HEK293T (cell line): ENCODE measurements at regions not wholly inside any gene's neighbourhood (a gene's known extent, or its start where the extent isn't known, plus 50 kb on each side); places are given as distances from the start of the nearest gene placed in this dataset.
"Not testable (repeated sequence)": the region's sequence is repeated elsewhere in the genome, so short reads cannot be mapped to it uniquely, and the experiment has no call there.

Source experiments
- CTCF ChIA-PET: fragments of 350-600 bp; formaldehyde crosslinking; extraction: SDS; loops from one replicate; lab custom pipeline; 2021; ENCODE audit warnings: antibody characterized with exemption, inconsistent platforms; lab: Yijun Ruan, JAX
- POLR2A ChIA-PET: fragments of 350-600 bp; formaldehyde crosslinking; extraction: SDS; loops from one replicate; lab custom pipeline; 2020; ENCODE audit warnings: antibody characterized with exemption, inconsistent platforms; lab: Yijun Ruan, JAX
- DNase-seq: peaks from one replicate; pipeline ENCODE4 v3.0.0; 2012; ENCODE audit warnings: mixed read lengths; ENCODE audit errors: extremely low spot score
- ARNT ChIP-seq: fragments of 450-650 bp; IDR thresholded peaks from 2 replicates; pipeline ENCODE4 v1.6.1; 2017; ENCODE audit warnings: mild to moderate bottlenecking
- BHLHE40 ChIP-seq: fragments of 450-650 bp; IDR thresholded peaks from 2 replicates; pipeline ENCODE4 v1.6.1; 2016; ENCODE audit warnings: mild to moderate bottlenecking, moderate library complexity, borderline replicate concordance
- CTBP1 ChIP-seq: fragments of 450-650 bp; IDR thresholded peaks from 2 replicates; pipeline ENCODE4 v1.6.1; 2016; ENCODE audit warnings: borderline replicate concordance
- ELF4 ChIP-seq: fragments of 450-650 bp; IDR thresholded peaks from 2 replicates; pipeline ENCODE4 v1.6.1; 2017; ENCODE audit warnings: antibody characterized with exemption
- FOXA1 ChIP-seq: fragments of 450-650 bp; IDR thresholded peaks from 2 replicates; pipeline ENCODE4 v1.6.1; 2016; ENCODE audit warnings: mild to moderate bottlenecking
- FOXK2 ChIP-seq: fragments of 450-650 bp; IDR thresholded peaks from 2 replicates; pipeline ENCODE4 v1.6.1; 2016; ENCODE audit warnings: mild to moderate bottlenecking
- FOXM1 ChIP-seq: fragments of 450-650 bp; IDR thresholded peaks from 2 replicates; pipeline ENCODE4 v1.6.1; 2017; ENCODE audit warnings: mild to moderate bottlenecking, borderline replicate concordance
- HDGF ChIP-seq: fragments of 450-650 bp; IDR thresholded peaks from 2 replicates; pipeline ENCODE4 v1.6.1; 2017; ENCODE audit warnings: antibody characterized with exemption, borderline replicate concordance
- L3MBTL2 ChIP-seq: fragments of 450-650 bp; conservative IDR thresholded peaks from 2 replicates; pipeline ENCODE4 v1.6.1; 2016; ENCODE audit warnings: mild to moderate bottlenecking
- LEF1 ChIP-seq: fragments of 450-650 bp; IDR thresholded peaks from 2 replicates; pipeline ENCODE4 v1.6.1; 2017; ENCODE audit warnings: mild to moderate bottlenecking, borderline replicate concordance
- NFRKB ChIP-seq: fragments of 450-650 bp; IDR thresholded peaks from 2 replicates; pipeline ENCODE4 v1.6.1; 2016; ENCODE audit warnings: mild to moderate bottlenecking, moderate library complexity
- SP1 ChIP-seq: fragments of 450-650 bp; IDR thresholded peaks from 2 replicates; pipeline ENCODE4 v1.6.1; 2017
- SUZ12 ChIP-seq: fragments of 450-650 bp; IDR thresholded peaks from 2 replicates; pipeline ENCODE4 v1.6.1; 2016; ENCODE audit warnings: mild to moderate bottlenecking
- TARDBP ChIP-seq: fragments of 450-650 bp; IDR thresholded peaks from 2 replicates; pipeline ENCODE4 v1.6.1; 2016
- ZNF384 ChIP-seq: fragments of 450-650 bp; IDR thresholded peaks from 2 replicates; pipeline ENCODE4 v1.6.1; 2016
- TF ChIP-seq, protein P1 (sequence below): fragments of 450-650 bp; IDR thresholded peaks from 2 replicates; pipeline ENCODE4 v1.6.1; 2016

DNA sequence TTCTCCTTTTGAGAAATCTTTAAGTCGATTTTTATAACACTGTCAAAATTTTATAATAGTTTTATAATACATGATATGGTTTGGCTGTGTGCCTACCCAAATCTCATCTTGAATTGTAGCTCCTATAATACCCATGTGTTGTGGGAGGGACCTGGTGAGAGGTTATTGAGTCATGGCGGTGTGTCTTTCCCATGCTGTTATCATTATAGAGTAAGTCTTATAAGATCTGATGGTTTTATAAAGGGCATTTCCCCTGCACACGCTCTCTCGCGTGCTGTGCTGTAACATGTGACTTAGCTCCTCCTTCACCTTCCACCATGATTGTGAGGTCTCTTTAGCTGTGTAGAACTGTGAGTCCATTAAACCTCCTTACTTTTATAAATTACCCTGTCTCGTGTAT, 364.0 kb upstream of the SPANXN4 start:
- POLR2A ChIA-PET, result no interaction called here
- no peak for DNase-seq
- CTCF ChIA-PET, result no interaction called here
- TF ChIP-seq LEF1 (no peak), NFRKB (no peak), ELF4 (no peak), FOXA1 (no peak), HDGF (no peak), ARNT (no peak)

DNA sequence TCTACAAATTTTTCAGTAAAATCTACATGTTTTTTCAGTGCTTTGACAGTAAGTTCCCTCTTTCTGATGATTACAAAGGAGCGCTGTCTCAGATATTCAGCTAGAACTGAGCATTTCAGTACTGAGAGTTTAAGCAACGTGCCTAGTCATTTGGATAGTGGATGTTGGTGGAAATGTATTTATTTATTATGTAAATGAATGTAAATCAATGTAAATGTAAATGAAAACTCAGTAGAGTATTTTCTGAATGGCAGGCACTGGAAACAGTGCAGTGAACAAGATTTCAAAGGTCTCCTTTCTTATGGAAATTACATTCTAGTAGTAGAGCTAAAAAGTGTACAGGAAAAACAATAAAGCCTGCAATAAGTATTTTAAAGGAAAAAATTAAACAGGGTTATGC, 370.2 kb upstream of the SPANXN4 start:
- CTCF ChIA-PET, result no interaction called here
- TF ChIP-seq HDGF, result no peak
- no peak for TF ChIP-seq NFRKB
- TF ChIP-seq, protein P1, sequence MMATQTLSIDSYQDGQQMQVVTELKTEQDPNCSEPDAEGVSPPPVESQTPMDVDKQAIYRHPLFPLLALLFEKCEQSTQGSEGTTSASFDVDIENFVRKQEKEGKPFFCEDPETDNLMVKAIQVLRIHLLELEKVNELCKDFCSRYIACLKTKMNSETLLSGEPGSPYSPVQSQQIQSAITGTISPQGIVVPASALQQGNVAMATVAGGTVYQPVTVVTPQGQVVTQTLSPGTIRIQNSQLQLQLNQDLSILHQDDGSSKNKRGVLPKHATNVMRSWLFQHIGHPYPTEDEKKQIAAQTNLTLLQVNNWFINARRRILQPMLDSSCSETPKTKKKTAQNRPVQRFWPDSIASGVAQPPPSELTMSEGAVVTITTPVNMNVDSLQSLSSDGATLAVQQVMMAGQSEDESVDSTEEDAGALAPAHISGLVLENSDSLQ, result no peak
- TF ChIP-seq ELF4, result no peak
- no peak for TF ChIP-seq TARDBP
- TF ChIP-seq FOXK2, result no peak
- TF ChIP-seq LEF1, result no peak
- no peak for TF ChIP-seq ZNF384
- no peak for TF ChIP-seq L3MBTL2
- no peak for TF ChIP-seq BHLHE40
- no peak for TF ChIP-seq SP1
- no peak for TF ChIP-seq ARNT
- no peak for TF ChIP-seq FOXA1
- no peak for TF ChIP-seq FOXM1
- no peak for TF ChIP-seq SUZ12
- TF ChIP-seq CTBP1, result no peak
- POLR2A ChIA-PET, result no interaction called here
- DNase-seq, result no peak

DNA sequence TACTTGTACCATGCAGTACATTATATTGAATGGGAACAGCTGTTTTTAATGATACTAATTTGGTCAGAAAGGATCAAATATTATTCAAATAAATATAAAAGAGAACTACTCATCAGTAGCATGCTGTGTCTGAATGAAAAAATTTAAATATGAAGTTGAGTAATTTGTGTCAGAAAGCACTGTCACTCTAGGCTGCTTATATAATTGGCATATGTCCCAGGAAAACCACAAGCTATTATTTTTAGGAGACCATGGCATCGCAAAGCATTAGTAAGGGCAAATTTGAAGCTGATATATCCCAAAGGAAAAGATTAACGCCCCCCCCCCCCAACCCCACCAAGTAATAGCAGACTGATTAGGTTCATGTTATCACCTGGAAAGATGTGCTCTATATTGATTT, 388.5 kb upstream of the SPANXN4 start:
- CTCF ChIA-PET, result no interaction called here
- DNase-seq, result no peak
- POLR2A ChIA-PET, result no interaction called here
- TF ChIP-seq BHLHE40 (no peak), CTBP1 (no peak), SUZ12 (no peak), L3MBTL2 (no peak), TARDBP (no peak), ARNT (no peak), FOXA1 (no peak), LEF1 (no peak), ZNF384 (no peak), NFRKB (no peak), HDGF (no peak), FOXM1 (no peak), FOXK2 (no peak), SP1 (no peak)
- TF ChIP-seq, protein P1, result no peak

DNA sequence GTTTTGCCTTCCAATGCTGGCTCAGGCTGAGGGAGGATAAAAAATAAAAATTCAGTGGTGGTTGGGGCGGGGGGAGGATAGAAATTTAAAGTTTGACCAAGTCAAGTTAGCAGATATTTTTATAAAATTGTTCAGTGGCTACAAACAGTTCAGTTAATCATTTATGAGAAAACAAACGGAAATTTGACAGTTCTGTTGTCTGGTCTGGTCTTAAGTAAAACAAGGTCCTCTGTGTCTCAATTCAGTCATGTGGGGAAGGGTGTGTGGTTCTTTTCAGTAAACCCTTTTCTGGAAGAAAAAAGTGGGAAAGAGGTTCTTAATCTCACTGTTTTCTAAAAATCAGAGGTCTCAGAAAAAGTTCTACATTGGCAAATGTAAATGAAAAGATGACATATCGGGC, 409.1 kb upstream of the SPANXN4 start:
- DNase-seq, result no peak
- ChIA-PET CTCF (no interaction called here), POLR2A (no interaction called here)
- TF ChIP-seq, protein P1, result no peak
- TF ChIP-seq FOXA1 (no peak), FOXK2 (no peak), FOXM1 (no peak), BHLHE40 (no peak), NFRKB (no peak), HDGF (no peak), ZNF384 (no peak), LEF1 (no peak), CTBP1 (no peak), ELF4 (no peak), ARNT (no peak), TARDBP (no peak), SP1 (no peak), L3MBTL2 (no peak), SUZ12 (no peak)

DNA sequence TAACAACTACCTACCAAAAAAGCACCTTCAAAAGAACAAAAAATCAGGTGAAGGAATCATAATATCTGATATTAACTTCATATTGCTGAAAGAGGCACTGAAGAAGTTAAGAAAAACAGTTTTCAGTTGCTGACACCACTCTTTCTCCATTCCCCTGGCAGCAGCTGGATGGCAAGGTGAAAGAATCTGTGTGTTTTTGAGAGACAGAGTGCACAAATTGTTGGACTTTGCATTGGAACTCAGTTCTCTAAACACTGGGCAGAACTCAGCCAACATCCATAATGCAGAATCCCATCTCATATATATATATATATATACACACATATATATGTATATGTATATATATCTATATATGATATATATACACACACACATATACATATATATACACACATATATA, 408.3 kb upstream of the MAGEC2 start:
- CTCF ChIA-PET, result no interaction called here
- no peak for TF ChIP-seq NFRKB
- no peak for TF ChIP-seq ELF4
- no peak for TF ChIP-seq BHLHE40
- TF ChIP-seq SUZ12, result no peak
- TF ChIP-seq HDGF, result no peak
- no peak for TF ChIP-seq LEF1
- TF ChIP-seq ZNF384, result no peak
- POLR2A ChIA-PET, result no interaction called here
- no peak for DNase-seq

DNA sequence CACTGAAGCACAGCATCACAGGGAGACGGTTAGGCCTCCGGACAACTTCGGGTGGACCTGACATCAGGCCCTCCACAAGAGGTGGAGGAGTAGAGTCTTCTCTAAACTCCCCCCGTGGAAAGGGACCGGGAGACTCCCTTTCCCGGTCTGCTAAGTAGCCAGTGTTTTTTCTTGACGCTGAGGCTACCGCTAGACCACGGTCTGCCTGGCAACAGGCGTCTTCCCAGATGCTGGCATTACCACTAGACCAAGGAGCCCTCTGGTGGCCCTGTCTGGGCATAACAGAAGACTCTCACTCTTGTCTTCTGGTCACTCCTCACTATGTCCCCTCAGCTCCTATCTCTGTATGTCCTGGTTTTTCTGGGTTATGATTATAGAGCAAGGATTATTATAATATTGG, 401.5 kb upstream of the MAGEC2 start:
- CTCF ChIA-PET, POLR2A ChIA-PET, DNase-seq: not testable (repeated sequence)

DNA sequence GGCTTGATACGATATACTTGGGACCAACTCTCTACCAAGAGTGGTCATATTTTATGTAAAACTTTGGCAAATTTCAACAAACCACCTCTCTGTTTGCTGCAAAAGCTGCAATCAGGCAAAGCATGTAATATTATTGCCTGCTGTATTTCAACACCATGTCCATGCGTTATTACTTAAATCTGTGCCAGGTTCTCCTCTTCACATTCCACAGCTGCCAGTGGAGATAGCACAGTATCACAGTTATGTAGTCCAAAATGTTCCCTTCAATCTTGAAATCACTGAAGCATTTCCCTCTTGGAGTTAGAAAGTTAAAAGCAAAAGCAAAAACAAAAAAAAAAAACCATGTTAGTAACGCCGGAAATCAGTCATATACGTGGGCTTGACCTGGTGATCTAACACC, 396.7 kb upstream of the MAGEC2 start:
- TF ChIP-seq CTBP1 (no peak), NFRKB (no peak), ELF4 (no peak), BHLHE40 (no peak), SP1 (no peak), FOXA1 (no peak), ZNF384 (no peak), FOXK2 (no peak), ARNT (no peak), LEF1 (no peak), SUZ12 (no peak), L3MBTL2 (no peak), FOXM1 (no peak), HDGF (no peak)
- TF ChIP-seq, protein P1, result no peak
- CTCF ChIA-PET, result no interaction called here
- DNase-seq, result no peak
- POLR2A ChIA-PET, result no interaction called here
